SK-N-MC (cell line): ENCODE measurements at regions not wholly inside any gene's neighbourhood (a gene's known extent, or its start where the extent isn't known, plus 50 kb on each side); places are given as distances from the start of the nearest gene placed in this dataset.

Experiments
- EZH2 ChIP-seq: fragments of 200-600 bp; sonication (generic); IDR thresholded peaks from one replicate; pipeline ENCODE4 v1.6.1; 2017; ENCODE audit warnings: antibody characterized with exemption
- POLR2AphosphoS5 ChIP-seq: IDR thresholded peaks from 2 replicates; pipeline ENCODE4 v1.6.1; 2012; ENCODE audit warnings: mild to moderate bottlenecking, low read depth, low read length, borderline replicate concordance

DNA sequence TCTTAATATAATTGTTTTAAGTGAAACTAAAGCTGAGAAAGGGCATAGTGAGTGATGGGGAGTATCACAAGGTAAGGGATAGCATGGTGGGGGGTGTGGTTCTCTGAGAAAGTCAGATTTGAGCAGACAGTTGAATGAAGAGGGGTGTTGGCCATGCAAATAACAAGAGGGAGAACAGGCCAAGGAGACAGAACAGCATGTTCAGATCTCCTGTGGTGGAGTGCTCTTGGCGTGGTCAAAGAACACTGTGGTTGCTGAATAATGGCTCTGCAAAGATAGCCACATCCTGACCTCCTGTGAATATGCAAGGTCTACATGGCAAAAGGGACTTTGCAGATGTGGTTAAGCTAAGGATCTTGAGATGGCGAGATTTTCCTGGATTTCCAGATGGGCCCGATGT lies 389.2 kb downstream of the TMEM182 start:
- TF ChIP-seq EZH2: no peak
- TF ChIP-seq POLR2AphosphoS5: no peak
